WERI-Rb-1 (cell line): ENCODE measurements at regions not wholly inside any gene's neighbourhood (a gene's known extent, or its start where the extent isn't known, plus 50 kb on each side); places are given as distances from the start of the nearest gene placed in this dataset.

ENCODE experiments used
- DNase-seq: peaks from one replicate; pipeline ENCODE4 v3.0.0-alpha.2; 2020
- H3K27ac ChIP-seq: fragments of 250-450 bp; sonication (Bioruptor Pico); 2 replicates; pipeline ENCODE4 v1.5.1; 2020; ENCODE audit warnings: mild to moderate bottlenecking, moderate library complexity
- H3K27me3 ChIP-seq: fragments of 250-450 bp; sonication (Bioruptor Pico); 2 replicates; pipeline ENCODE4 v1.5.1; 2021; ENCODE audit warnings: mild to moderate bottlenecking, low read depth, moderate library complexity; ENCODE audit not compliant: insufficient read depth, severe bottlenecking
- H3K36me3 ChIP-seq: fragments of 250-450 bp; sonication (Bioruptor Pico); 2 replicates; pipeline ENCODE4 v1.5.1; 2020; ENCODE audit warnings: mild to moderate bottlenecking, moderate library complexity
- H3K4me3 ChIP-seq: 2 replicates; pipeline ENCODE4 v1.5.1; 2011; ENCODE audit warnings: low read depth, mild to moderate bottlenecking, control low read depth, low read length
- H3K9me3 ChIP-seq: fragments of 250-450 bp; sonication (Bioruptor Pico); 2 replicates; pipeline ENCODE4 v1.5.1; 2021; ENCODE audit warnings: mild to moderate bottlenecking, moderate library complexity; ENCODE audit not compliant: severe bottlenecking
- TF ChIP-seq, protein P1 (sequence below): IDR thresholded peaks from 2 replicates; pipeline ENCODE4 v1.5.1; 2011; ENCODE audit warnings: low read depth, mild to moderate bottlenecking, control low read depth, inconsistent platforms, low read length

DNA sequence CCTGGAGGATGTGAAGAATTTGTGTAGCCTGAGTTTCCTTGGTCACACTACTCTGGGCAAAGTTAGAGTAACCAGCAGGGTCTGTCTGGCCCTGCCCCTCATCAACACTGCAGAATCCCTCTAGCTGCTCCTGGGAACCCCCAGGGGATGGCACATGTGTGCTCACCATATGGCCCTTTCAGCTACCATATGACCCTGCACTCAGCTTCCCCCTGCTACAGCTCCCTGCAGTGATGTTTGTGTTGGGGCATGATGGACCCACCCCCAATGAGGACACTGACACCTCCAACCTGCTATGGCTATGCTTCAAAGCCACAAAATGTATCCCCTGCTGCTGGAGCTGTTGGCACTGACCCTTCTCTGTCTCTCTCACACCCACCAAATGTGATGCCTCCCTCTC lies 152.7 kb downstream of the SNX18 start:
- TF ChIP-seq, protein P1, sequence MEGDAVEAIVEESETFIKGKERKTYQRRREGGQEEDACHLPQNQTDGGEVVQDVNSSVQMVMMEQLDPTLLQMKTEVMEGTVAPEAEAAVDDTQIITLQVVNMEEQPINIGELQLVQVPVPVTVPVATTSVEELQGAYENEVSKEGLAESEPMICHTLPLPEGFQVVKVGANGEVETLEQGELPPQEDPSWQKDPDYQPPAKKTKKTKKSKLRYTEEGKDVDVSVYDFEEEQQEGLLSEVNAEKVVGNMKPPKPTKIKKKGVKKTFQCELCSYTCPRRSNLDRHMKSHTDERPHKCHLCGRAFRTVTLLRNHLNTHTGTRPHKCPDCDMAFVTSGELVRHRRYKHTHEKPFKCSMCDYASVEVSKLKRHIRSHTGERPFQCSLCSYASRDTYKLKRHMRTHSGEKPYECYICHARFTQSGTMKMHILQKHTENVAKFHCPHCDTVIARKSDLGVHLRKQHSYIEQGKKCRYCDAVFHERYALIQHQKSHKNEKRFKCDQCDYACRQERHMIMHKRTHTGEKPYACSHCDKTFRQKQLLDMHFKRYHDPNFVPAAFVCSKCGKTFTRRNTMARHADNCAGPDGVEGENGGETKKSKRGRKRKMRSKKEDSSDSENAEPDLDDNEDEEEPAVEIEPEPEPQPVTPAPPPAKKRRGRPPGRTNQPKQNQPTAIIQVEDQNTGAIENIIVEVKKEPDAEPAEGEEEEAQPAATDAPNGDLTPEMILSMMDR: 0 out of 2 replicates have a peak, but pooled peaks have one; percentile 6
- Histone ChIP-seq H3K27ac (no peak overlapping the region), H3K4me3 (no peak overlapping the region), H3K36me3 (no peaks in the 10 kb centered on the region), H3K27me3 (no peaks in the 10 kb centered on the region), H3K9me3 (peaks cover 5% of the 10 kb centered on the region)
- peak; percentile 35 for DNase-seq

DNA sequence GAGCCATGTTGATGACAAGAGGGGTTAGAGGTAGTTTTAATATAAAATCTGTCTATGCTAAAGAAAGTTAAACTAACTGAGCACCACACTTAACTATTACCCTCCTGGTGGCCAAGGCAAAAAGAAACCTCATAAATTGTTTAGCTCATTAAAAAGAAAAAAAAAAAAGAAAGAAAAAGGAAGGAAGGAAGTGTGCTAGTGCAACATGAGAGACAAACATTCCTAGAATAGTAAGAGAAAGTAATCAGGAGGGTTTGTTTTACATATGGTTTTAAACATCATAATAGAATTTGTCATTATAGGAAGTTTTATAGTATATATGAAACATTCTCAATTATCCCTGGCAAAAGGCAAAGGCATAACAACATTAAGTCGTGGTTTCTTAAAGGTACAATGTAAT lies 152.3 kb downstream of the SNX18 start:
- Histone ChIP-seq H3K27ac (no peak overlapping the region), H3K4me3 (no peak overlapping the region), H3K36me3 (no peaks in the 10 kb centered on the region), H3K9me3 (peaks cover 5% of the 10 kb centered on the region), H3K27me3 (no peaks in the 10 kb centered on the region)
- DNase-seq: no peak
- TF ChIP-seq, protein P1: no peak

DNA sequence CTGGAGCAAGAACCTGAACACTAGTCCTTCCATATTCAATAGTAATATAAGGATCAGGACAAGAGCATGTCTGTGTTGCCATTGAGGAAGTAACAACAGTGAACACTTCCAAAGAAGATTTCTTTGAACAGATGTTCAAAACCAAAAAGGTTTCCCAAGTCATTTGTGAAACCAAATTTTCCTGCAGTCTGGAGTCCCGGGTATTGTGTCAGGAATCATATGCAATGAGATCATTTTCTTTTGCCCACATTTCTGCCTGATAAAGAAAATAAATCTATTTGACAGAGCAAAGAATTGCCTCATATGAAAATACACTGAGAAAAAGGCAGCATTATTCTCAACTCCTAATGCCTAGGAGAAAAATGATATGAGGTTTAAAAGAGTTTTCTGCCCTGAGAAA lies 151.7 kb downstream of the SNX18 start:
- Histone ChIP-seq H3K9me3 (peaks cover 5% of the 10 kb centered on the region), H3K4me3 (no peak overlapping the region), H3K36me3 (no peaks in the 10 kb centered on the region), H3K27ac (no peak overlapping the region), H3K27me3 (no peaks in the 10 kb centered on the region)
- no peak for DNase-seq
- TF ChIP-seq, protein P1: no peak

DNA sequence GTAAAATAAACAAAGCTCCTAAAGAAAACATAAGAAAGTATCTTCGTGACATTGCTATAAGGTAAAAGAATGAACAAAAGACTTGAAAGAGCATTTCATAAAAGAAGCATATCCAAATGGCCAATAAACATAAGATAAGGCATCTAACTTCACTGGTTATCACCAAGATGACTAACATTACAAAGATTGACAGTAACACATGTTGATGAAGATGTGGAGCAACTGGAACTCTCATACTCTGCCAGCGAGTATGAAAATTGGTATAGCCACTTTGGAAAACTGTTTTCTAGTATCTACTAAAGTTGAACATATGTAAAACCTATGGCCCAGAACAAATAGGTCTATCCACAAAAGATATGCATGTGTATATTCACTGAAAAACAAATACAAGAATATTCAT lies 150.5 kb downstream of the SNX18 start:
- H3K9me3 ChIP-seq: peaks cover 5% of the 10 kb centered on the region
- TF ChIP-seq, protein P1: no peak
- H3K27ac ChIP-seq: no peak overlapping the region
- DNase-seq: no peak
- no peak overlapping the region for H3K4me3 ChIP-seq
- H3K27me3 ChIP-seq: no peaks in the 10 kb centered on the region
- no peaks in the 10 kb centered on the region for H3K36me3 ChIP-seq

DNA sequence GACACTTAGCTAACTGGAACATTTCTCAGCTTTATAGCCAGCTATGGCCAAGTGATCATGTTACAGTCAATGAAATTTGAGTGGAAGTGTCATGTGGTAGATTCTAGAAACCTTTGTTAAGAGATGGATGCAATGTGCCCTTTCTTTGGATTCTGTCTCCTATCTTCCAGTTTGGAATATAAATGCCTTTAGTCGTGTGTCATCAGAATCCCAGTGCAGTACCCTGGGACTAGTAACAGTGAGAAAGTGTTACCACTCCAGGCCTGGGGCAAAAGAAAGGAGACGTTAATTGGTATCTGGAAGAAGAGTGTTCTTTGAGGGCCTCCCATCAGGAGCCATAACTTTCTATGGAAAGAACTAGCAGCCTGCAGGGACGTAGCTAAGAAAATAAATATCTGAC lies 149.6 kb downstream of the SNX18 start:
- H3K27ac ChIP-seq: no peak overlapping the region
- TF ChIP-seq, protein P1: no peak
- no peak overlapping the region for H3K4me3 ChIP-seq
- no peaks in the 10 kb centered on the region for H3K36me3 ChIP-seq
- H3K27me3 ChIP-seq: no peaks in the 10 kb centered on the region
- no peak for DNase-seq
- H3K9me3 ChIP-seq: peaks cover 5% of the 10 kb centered on the region

DNA sequence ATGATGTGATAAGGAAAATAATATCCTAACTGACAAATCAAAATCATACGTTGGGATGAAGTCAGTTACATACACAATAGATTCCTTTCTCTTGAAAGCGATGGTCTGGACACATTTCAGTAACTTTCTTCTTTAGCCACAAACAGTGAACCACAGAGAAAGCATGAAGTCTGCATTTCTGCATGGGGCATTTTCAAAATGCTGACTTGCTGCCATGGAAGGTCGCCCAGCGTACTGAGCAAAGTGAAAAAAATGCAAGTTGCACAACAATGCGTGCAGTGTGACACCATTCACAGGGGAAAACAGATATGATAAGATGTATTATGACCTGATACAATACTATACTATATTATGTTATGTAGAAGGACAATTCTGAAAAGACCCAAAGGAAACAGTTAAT lies 146.3 kb downstream of the SNX18 start:
- Histone ChIP-seq H3K9me3 (no peaks in the 10 kb centered on the region), H3K36me3 (no peaks in the 10 kb centered on the region), H3K27ac (no peak overlapping the region), H3K4me3 (no peak overlapping the region), H3K27me3 (no peaks in the 10 kb centered on the region)
- DNase-seq: no peak
- TF ChIP-seq, protein P1: no peak
